Neural cell (in vitro differentiated cells): ENCODE measurements at regions not wholly inside any gene's neighbourhood (a gene's known extent, or its start where the extent isn't known, plus 50 kb on each side); places are given as distances from the start of the nearest gene placed in this dataset.

ENCODE experiments used
- H2AFZ ChIP-seq: fragments of 200-600, 300-800 bp; sonication (generic), shearing (Covaris generic); 2 replicates; pipeline ENCODE4 v1.6.0; 2014; ENCODE audit warnings: low read depth, mild to moderate bottlenecking, antibody characterized with exemption, low read length, moderate library complexity
- H3F3A ChIP-seq: fragments of 200-600 bp; shearing (Covaris generic); 2 replicates; pipeline ENCODE4 v1.6.1; 2016; ENCODE audit warnings: mild to moderate bottlenecking, moderate library complexity, mixed read lengths, antibody characterized with exemption, low read length; ENCODE audit not compliant: insufficient read depth, poor library complexity, severe bottlenecking
- H3K27ac ChIP-seq: fragments of 200-600, 300-800 bp; sonication (generic), shearing (Covaris generic); 2 replicates; pipeline ENCODE4 v1.5.1; 2014; ENCODE audit warnings: mild to moderate bottlenecking, low read length, moderate library complexity
- H3K27me3 ChIP-seq: fragments of 300-800, 200-600 bp; sonication (generic), shearing (Covaris generic); 2 replicates; pipeline ENCODE4 v1.6.0; 2014; ENCODE audit warnings: mild to moderate bottlenecking, low read depth, low read length, moderate library complexity; ENCODE audit not compliant: insufficient read depth
- H3K36me3 ChIP-seq: fragments of 300-800, 200-600 bp; sonication (generic), shearing (Covaris generic); 2 replicates; pipeline ENCODE4 v1.5.1; 2014; ENCODE audit warnings: mild to moderate bottlenecking, antibody characterized with exemption, low read length, moderate library complexity; ENCODE audit not compliant: insufficient read depth
- H3K4me2 ChIP-seq: fragments of 300-800, 200-600 bp; sonication (generic), shearing (Covaris generic); 2 replicates; pipeline ENCODE4 v1.6.0; 2014; ENCODE audit warnings: mild to moderate bottlenecking, low read length
- H3K4me3 ChIP-seq: fragments of 300-800, 200-600 bp; sonication (generic), shearing (Covaris generic); 2 replicates; pipeline ENCODE4 v1.5.1; 2014; ENCODE audit warnings: mild to moderate bottlenecking, low read length, moderate library complexity
- H3K79me2 ChIP-seq: fragments of 200-600 bp; shearing (Covaris generic); replicated peaks from 2 replicates; pipeline ENCODE4 v1.6.0; 2014; ENCODE audit warnings: mild to moderate bottlenecking, low read length, moderate library complexity; ENCODE audit not compliant: insufficient read depth
- H3K9ac ChIP-seq: fragments of 300-800, 200-600 bp; sonication (generic), shearing (Covaris generic); 2 replicates; pipeline ENCODE4 v1.6.1; 2016; ENCODE audit warnings: mild to moderate bottlenecking, low read length, mixed read lengths
- H3K9me2 ChIP-seq: fragments of 200-600 bp; shearing (Covaris generic); 2 replicates; pipeline ENCODE4 v1.6.1; 2016; ENCODE audit warnings: mild to moderate bottlenecking, low read length, mixed read lengths; ENCODE audit not compliant: insufficient read depth
- H3K9me3 ChIP-seq: fragments of 200-600, 300-800 bp; sonication (generic), shearing (Covaris generic); 2 replicates; pipeline ENCODE4 v1.6.1; 2016; ENCODE audit warnings: mild to moderate bottlenecking, mixed run types, low read length, moderate library complexity, mixed read lengths
- H4K20me1 ChIP-seq: fragments of 200-600 bp; shearing (Covaris generic); 2 replicates; pipeline ENCODE4 v1.6.1; 2016; ENCODE audit warnings: mild to moderate bottlenecking, mixed run types; ENCODE audit not compliant: insufficient read depth
- CTCF ChIP-seq: fragments of 450-650 bp; IDR thresholded peaks from 2 replicates; pipeline ENCODE4 v1.5.1; 2014; ENCODE audit warnings: antibody characterized with exemption, mild to moderate bottlenecking, moderate library complexity; ENCODE audit not compliant: poor library complexity, severe bottlenecking
- EP300 ChIP-seq: fragments of 450-650 bp; conservative IDR thresholded peaks from 2 replicates; pipeline ENCODE4 v1.6.1; 2014; ENCODE audit warnings: antibody characterized with exemption, mild to moderate bottlenecking, moderate library complexity; ENCODE audit not compliant: poor library complexity, severe bottlenecking
- EZH2 ChIP-seq: fragments of 200-600, 300-800 bp; shearing (Covaris generic), sonication (generic); IDR thresholded peaks from 2 replicates; pipeline ENCODE4 v1.6.1; 2014; ENCODE audit warnings: antibody characterized with exemption, low read length, borderline replicate concordance, mild to moderate bottlenecking; ENCODE audit not compliant: insufficient read depth, poor library complexity, severe bottlenecking
- MXI1 ChIP-seq: fragments of 450-650 bp; conservative IDR thresholded peaks from 2 replicates; pipeline ENCODE4 v1.6.1; 2014; ENCODE audit warnings: antibody characterized with exemption, mild to moderate bottlenecking; ENCODE audit not compliant: poor library complexity, severe bottlenecking
- POLR2AphosphoS5 ChIP-seq: IDR thresholded peaks from 2 replicates; pipeline ENCODE4 v1.6.1; 2012
- RAD21 ChIP-seq: fragments of 450-650 bp; conservative IDR thresholded peaks from 2 replicates; pipeline ENCODE4 v1.6.1; 2014; ENCODE audit warnings: antibody characterized with exemption, mild to moderate bottlenecking, moderate library complexity
- REST ChIP-seq: IDR thresholded peaks from 2 replicates; pipeline ENCODE4 v1.6.1; 2012; ENCODE audit warnings: borderline replicate concordance
- SMC3 ChIP-seq: fragments of 450-650 bp; conservative IDR thresholded peaks from 2 replicates; pipeline ENCODE4 v1.6.1; 2014; ENCODE audit warnings: antibody characterized with exemption, mild to moderate bottlenecking, moderate library complexity; ENCODE audit not compliant: poor library complexity
- TAF1 ChIP-seq: IDR thresholded peaks from 2 replicates; pipeline ENCODE4 v1.6.1; 2012; ENCODE audit warnings: low read depth

GRCh38 chr6:40972190-40972589 lies 66.8 kb downstream of the UNC5CL start:
- Histone ChIP-seq H3F3A (no peaks in the 10 kb centered on the region), H4K20me1 (no peaks in the 10 kb centered on the region), H2AFZ (no peak overlapping the region), H3K27me3 (no peaks in the 10 kb centered on the region), H3K9me2 (no peaks in the 10 kb centered on the region), H3K36me3 (no peaks in the 10 kb centered on the region), H3K9ac (no peak overlapping the region), H3K79me2 (no peaks in the 10 kb centered on the region), H3K4me3 (no peak overlapping the region), H3K9me3 (no peaks in the 10 kb centered on the region), H3K27ac (no peak overlapping the region), H3K4me2 (no peak overlapping the region)
- TF ChIP-seq REST, result no peak
- TF ChIP-seq SMC3, result no peak
- no peak for TF ChIP-seq EP300
- no peak for TF ChIP-seq MXI1
- TF ChIP-seq RAD21, result no peak
- no peak for TF ChIP-seq EZH2
- TF ChIP-seq POLR2AphosphoS5, result no peak
- TF ChIP-seq TAF1, result no peak
- no peak for TF ChIP-seq CTCF

- Histone ChIP-seq H3K4me2 (no peak overlapping the region), H3K9me3 (no peaks in the 10 kb centered on the region), H3K9ac (no peak overlapping the region), H3K36me3 (no peaks in the 10 kb centered on the region), H2AFZ (no peak overlapping the region), H3K9me2 (no peaks in the 10 kb centered on the region), H4K20me1 (no peaks in the 10 kb centered on the region), H3K79me2 (no peaks in the 10 kb centered on the region), H3F3A (no peaks in the 10 kb centered on the region), H3K4me3 (no peak overlapping the region), H3K27me3 (no peaks in the 10 kb centered on the region), H3K27ac (no peak overlapping the region)
- no peak for TF ChIP-seq TAF1
- TF ChIP-seq POLR2AphosphoS5, result no peak
- no peak for TF ChIP-seq EP300
- no peak for TF ChIP-seq REST
- no peak for TF ChIP-seq EZH2
- TF ChIP-seq MXI1, result no peak
- TF ChIP-seq RAD21, result no peak
- no peak for TF ChIP-seq CTCF
Measured at GRCh38 chr6:40968620-40969164, 70.3 kb downstream of the UNC5CL start.
